ENCODE measurements at regions not wholly inside any gene's neighbourhood (a gene's known extent, or its start where the extent isn't known, plus 50 kb on each side); places are given as distances from the start of the nearest gene placed in this dataset.
"Not testable (repeated sequence)": the region's sequence is repeated elsewhere in the genome, so short reads cannot be mapped to it uniquely, and the experiment has no call there.

DNA sequence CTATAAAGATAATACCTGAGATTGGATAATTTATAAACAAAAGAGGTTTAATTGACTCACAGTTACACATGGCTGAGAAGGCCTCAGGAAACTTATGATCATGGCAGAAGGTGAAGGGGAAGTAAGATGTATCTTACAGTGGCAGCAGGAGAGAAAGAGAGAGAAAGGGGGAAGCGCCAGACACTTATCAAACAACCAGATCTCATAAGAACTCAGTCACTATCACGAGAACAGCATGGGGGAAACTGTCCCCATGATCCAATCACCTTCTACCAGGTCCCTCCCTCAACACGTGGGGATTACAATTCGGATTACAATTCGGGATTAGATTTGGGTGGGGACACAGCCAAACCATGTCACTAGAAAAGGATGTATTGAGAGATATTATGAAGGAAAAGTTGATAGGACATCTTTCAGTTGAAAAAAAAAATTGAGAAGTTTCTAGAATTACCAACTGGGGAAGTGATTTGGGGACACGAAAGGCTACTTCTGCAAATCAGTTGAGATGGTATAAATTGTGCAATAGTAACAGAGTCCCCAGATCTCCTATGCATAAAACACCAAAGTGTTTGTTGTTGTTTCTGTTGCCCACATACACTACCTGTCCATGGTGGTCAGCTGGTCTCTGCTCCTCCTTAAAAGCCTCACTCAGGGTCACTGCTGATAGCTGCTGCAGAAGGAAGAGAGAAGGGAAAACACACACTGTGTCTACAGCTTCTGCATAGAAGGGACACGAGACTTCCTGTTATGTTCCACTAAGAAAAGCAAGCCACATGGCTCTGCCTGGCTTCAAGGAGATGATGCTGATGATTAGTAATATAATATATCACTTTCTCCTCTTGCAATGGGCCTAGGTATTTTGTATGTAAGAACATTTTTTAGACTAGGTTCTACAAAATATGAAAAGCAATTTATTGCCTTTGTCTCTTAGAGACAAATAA, 465.5 kb downstream of the PDZRN4 start:
- DNase-seq = no peak

DNA sequence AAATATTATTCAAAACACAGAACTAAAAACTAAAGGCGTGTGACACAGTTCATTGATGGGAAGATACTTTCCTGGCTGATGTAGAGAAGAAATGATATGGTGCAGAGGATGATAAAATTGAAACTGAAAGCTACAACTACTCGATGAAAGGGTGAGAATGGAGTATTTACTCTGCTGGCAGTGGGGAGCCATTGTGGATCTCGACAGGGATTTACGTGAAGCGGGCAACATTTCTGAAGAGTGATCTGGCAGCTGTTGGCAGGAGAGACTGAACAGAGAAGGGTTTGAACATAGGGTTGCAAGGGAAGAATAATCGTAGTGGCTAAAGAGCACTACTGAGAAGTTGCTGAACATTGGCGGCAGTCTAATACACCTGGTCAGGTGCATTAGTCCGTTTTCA, 464.9 kb downstream of the PDZRN4 start:
- no peak for DNase-seq

DNA sequence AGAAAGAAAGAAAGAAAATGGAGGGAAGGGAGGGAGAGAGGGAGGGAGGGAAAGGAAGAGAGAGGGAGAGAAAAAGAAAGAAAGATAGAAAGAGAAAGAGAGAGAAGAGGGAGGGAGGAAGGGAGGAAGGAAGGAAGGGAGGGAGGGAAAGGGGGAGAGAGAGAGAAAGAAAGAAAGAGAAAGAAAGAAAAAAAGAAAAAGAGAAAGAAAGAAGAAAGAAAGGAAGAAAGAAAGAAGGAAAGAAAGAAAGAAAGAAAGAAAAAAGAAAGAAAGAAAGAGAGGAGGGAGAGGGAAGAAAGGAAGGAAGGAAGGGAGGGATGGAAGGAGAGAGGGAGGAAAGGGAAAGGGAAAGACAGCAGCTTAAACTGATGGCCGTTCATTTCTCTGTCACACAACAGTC, 457.5 kb downstream of the PDZRN4 start:
- DNase-seq = no peak

DNA sequence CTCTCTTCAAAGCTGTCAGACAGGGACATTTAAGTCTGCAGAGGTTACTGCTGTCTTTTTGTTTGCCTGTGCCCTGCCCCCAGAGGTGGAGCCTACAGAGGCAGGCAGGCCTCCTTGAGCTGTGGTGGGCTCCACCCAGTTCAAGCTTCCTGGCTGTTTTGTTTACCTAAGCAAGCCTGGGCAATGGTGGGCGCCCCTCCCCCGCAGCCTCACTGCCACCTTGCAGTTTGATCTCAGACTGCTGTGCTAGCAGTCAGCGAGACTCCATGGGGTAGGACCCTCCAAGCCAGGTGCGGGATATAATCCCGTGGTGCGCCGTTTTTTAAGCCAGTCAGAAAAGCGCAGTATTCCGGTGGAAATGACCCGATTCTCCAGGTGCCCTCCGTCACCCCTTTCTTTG, 454.7 kb downstream of the PDZRN4 start:
- not testable (repeated sequence) for DNase-seq

DNA sequence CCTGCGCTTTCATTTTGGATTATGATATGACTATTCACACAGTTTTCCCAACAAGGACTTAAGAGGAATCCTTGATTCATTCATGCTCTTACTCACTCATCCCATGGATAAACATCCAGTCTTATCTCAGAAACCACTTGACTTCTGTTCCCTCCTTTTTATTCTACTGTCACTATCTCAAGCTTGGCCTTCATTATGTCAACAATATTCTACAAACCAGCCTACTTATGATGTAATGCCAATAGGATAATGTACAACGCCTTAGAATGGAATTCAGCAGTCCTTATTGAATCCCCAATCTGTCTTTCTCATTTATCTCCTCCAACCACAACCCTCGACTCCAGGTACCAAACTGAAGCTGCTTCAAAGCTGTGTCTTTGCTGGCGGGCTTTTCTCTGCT, 448.5 kb downstream of the PDZRN4 start:
- DNase-seq = no peak

DNA sequence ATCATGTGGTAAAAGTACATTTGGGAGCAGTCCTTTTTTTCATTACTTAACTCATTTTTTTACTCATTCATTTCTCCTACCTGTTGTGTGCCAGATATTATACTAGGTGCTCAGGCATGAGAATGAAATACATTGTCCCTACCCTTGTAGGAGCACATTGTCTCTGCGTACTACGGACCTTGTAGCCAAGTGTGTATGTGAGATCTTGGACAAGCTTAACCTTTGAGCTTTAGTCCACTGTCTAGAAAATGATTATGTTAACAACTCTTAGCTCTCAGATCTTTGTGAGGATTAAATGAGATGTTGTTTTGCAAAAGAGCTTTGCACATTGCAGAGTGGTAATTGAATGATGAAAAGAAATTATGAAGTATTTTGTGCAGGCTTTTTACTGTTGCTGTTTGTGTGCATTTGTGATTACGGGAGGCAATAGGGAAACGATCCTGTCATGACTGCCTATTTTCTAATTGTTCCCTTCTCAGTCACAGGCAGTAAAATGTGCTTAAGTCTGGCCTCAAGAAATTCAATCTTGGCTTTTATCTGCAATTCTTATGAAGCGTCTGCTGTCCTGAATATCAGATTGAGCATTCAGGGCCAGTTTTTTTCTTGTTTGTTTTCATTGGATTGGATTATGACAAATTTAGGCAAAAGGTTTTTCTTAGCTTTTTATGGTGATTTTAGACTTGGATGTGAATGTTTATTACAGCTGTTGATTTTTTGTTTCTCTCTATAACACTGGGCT, 447.7 kb downstream of the PDZRN4 start:
- no peak for DNase-seq

DNA sequence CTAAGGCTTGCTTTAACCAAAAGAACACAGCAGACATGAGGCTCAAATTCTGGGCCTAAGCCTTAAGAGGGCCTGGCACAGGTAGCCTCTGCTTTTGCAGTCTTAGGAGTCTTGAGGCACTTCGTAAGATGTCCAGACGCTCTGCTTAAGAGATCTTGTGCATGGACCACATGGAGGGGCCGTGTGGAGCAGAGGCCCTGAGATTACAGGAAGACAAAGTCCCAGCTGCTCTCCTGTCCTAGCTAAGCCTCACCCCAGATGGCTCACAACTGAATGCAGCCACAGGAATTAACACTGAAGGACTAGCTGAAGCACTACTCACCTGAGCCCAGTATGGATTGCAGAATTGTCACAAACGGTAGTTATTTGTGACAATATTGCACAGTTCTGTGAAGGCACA, 446.0 kb downstream of the PDZRN4 start:
- no peak for DNase-seq

DNA sequence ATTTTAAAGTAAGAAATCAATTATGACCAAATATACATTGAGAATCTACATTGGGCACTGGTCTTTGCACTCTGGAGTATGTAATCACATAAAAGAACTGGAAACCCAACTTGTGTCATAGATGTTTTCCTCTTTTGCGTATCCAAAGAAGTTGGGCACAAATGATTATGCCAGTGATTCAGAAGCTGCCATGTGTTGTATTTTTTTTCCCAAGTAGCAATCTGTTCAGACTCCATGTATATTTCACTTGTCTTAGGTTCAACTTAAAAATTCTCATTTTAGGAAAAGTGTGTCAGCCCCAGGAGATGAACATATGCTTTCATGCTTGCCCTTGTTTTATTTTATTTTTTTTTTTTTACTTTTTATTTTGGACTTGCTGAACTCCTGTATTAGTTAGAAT, 441.5 kb downstream of the PDZRN4 start:
- no peak for DNase-seq

DNA sequence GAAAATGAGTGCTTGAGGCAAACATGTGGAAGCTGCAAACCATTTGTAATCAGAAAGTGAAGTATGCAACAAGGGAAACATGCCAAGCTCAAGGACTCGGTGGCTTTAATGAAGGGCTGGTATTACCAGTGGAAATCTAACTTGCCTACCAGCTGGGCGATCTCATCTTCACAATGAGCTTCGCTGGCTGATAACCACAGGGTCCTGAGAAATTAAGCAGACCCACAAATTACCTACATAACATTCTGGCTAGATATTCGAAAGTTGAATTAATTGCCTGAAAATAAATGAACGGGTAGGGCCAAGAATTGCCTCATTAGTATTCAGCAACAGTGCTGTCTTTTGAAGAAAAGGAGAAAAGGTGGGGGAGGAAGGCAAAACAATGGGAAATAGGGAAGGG, 439.4 kb downstream of the PDZRN4 start:
- no peak for DNase-seq

DNA sequence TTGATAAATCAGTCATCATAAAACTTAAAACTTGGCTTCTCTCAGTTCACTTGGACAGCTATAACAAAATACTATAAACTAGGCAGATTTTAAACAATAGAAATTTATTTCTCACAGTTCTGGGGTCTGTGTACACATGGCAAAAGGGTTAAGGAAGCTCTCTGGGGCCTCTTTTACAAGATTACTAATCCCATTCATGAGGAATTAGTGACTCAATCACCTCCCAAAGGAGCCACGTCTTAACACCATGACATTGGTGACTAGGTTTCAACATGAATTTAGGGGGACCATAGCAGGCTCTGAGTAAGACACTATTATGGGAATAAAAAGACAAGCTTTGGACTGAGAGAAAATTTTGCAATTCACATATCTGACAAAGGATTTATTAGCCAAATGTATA, 436.5 kb downstream of the PDZRN4 start:
- no peak for DNase-seq
